K562 (cell line): ENCODE measurements at regions not wholly inside any gene's neighbourhood (a gene's known extent, or its start where the extent isn't known, plus 50 kb on each side); places are given as distances from the start of the nearest gene placed in this dataset.

ENCODE experiments used
- ATAC-seq: fragments of 200-7000 bp; cut with Tn5 transposase; 3 replicates; pipeline ENCODE4 v1.9.1; 2020; ENCODE audit warnings: moderate library complexity
- BruUV-seq: library from RNA; stranded (reverse); fragments of 400-500 nt; replicated peaks from 2 replicates; lab custom pipeline; 2021; lab: Mats Ljungman, UMichigan
- CTCF ChIA-PET: fragments of 300-600 bp; formaldehyde crosslinking; extraction: SDS; loops from one replicate; lab custom pipeline; 2021; ENCODE audit warnings: low intra/inter-chr PET ratio; lab: Yijun Ruan, JAX
- POLR2A ChIA-PET: fragments of 300-600, 350-650 bp; sonication (Branson Sonifier 250); formaldehyde crosslinking; extraction: SDS; loops from one replicate; lab custom pipeline; 2021; ENCODE audit warnings: antibody characterized with exemption, inconsistent platforms; lab: Yijun Ruan, JAX
- DNase-seq, 4 experiments: peaks; one replicate each; pipeline versions ENCODE4 v3.0.0 to v3.0.0-alpha.2; 2011 to 2018; ENCODE audit warnings: low spot score in 3 of 4, mixed read lengths in 3 of 4; ENCODE audit errors: extremely low read depth in 1 of 4
- FAIRE-seq: peaks from 2 replicates; lab custom pipeline; 2011; peaks lifted over from hg19 to GRCh38; lab: Jason Lieb, UNC
- H2AFZ ChIP-seq: 2 replicates; pipeline ENCODE4 v1.6.0; 2011; ENCODE audit warnings: low read depth, low read length, control low read depth, inconsistent platforms
- H3K27ac ChIP-seq: fragments of 200-600 bp; 3 replicates; pipeline ENCODE4 v1.8.0; 2011; ENCODE audit warnings: low read depth, mild to moderate bottlenecking, control low read depth, inconsistent platforms, low read length, moderate library complexity, mixed read lengths; ENCODE audit errors: extremely low read depth
- H3K27me3 ChIP-seq, 2 experiments: fragments of 300-600 bp in 1 of 2; 2 replicates in 1 of 2; 3 replicates in 1 of 2; pipeline versions ENCODE4 v1.6.0 to v1.8.0; 2011; ENCODE audit warnings: inconsistent platforms in 2 of 2, low read length in 2 of 2, mild to moderate bottlenecking in 1 of 2, mixed read lengths in 1 of 2, moderate library complexity in 1 of 2; ENCODE audit not compliant: control insufficient read depth in 2 of 2, insufficient read depth in 2 of 2
- H3K36me3 ChIP-seq: fragments of 300-600 bp; 3 replicates; pipeline ENCODE4 v1.8.0; 2011; ENCODE audit warnings: mild to moderate bottlenecking, low read length, inconsistent platforms; ENCODE audit not compliant: control insufficient read depth, insufficient read depth
- H3K4me1 ChIP-seq, 2 experiments: fragments of 200-600 bp in 1 of 2; replicated peaks in 1 of 2; 2 replicates in 1 of 2; 3 replicates in 1 of 2; pipeline versions ENCODE4 v1.5.1 to v1.8.0; 2011; ENCODE audit warnings: inconsistent platforms in 2 of 2, low read length in 2 of 2, mild to moderate bottlenecking in 1 of 2, mixed read lengths in 1 of 2, moderate library complexity in 1 of 2; ENCODE audit not compliant: control insufficient read depth in 2 of 2, insufficient read depth in 2 of 2
- H3K4me2 ChIP-seq: 2 replicates; pipeline ENCODE4 v1.6.1; 2011; ENCODE audit warnings: low read length, control low read depth, inconsistent platforms, mixed read lengths; ENCODE audit not compliant: insufficient read depth
- H3K4me3 ChIP-seq: fragments of 200-600 bp; sonication (generic), shearing (Covaris generic); 2 replicates; pipeline ENCODE4 v1.5.1; 2016; ENCODE audit warnings: control low read depth, inconsistent platforms
- H3K79me2 ChIP-seq: fragments of 200-600 bp; 3 replicates; pipeline ENCODE4 v1.8.0; 2011; ENCODE audit warnings: low read length, inconsistent platforms; ENCODE audit not compliant: control insufficient read depth, insufficient read depth
- H3K9ac ChIP-seq, 2 experiments: 2 replicates each; pipeline versions ENCODE4 v1.6.0 to v1.6.1; 2011; ENCODE audit warnings: low read depth in 2 of 2, low read length in 2 of 2, control low read depth in 1 of 2, inconsistent platforms in 1 of 2, mild to moderate bottlenecking in 1 of 2, mixed read lengths in 1 of 2; ENCODE audit not compliant: insufficient read depth in 1 of 2
- H3K9me1 ChIP-seq: one replicate; pipeline ENCODE4 v1.6.0; 2011; ENCODE audit warnings: inconsistent platforms, mild to moderate bottlenecking, low read length, moderate library complexity; ENCODE audit not compliant: control insufficient read depth, insufficient read depth
- H3K9me3 ChIP-seq: replicated peaks from 2 replicates; pipeline ENCODE4 v1.5.1; 2011; ENCODE audit warnings: low read depth, low read length, inconsistent platforms; ENCODE audit not compliant: control insufficient read depth, insufficient read depth
- H4K20me1 ChIP-seq: replicated peaks from 2 replicates; pipeline ENCODE4 v1.6.1; 2011; ENCODE audit warnings: low read length, inconsistent platforms, mixed read lengths; ENCODE audit not compliant: control insufficient read depth, insufficient read depth
- CBX1 ChIP-seq: sonication (generic); IDR thresholded peaks from 2 replicates; pipeline ENCODE4 v1.6.1; 2016; ENCODE audit warnings: antibody characterized with exemption, low read depth, mild to moderate bottlenecking
- EP300 ChIP-seq: IDR thresholded peaks from 2 replicates; pipeline ENCODE4 v1.6.1; 2012; ENCODE audit warnings: low read length, improper control_type of control experiment
- ILF3 ChIP-seq: fragments of 450-650 bp; IDR thresholded peaks from 2 replicates; pipeline ENCODE4 v1.6.1; 2018; ENCODE audit warnings: antibody characterized with exemption, mild to moderate bottlenecking, moderate library complexity, borderline replicate concordance
- SMC3 ChIP-seq: conservative IDR thresholded peaks from 2 replicates; pipeline ENCODE4 v1.6.1; 2011; ENCODE audit warnings: low read depth, low read length, improper control_type of control experiment; ENCODE audit not compliant: insufficient read depth
- WHSC1 ChIP-seq: IDR thresholded peaks from one replicate; pipeline ENCODE4 v1.6.1; 2012; ENCODE audit warnings: low read length, control low read depth, inconsistent platforms
- ZNF197 ChIP-seq: fragments of 200-800 bp; sonication (Bioruptor generic); IDR thresholded peaks from 2 replicates; pipeline ENCODE4 v1.6.1; 2016; ENCODE audit warnings: low read depth, missing genetic modification characterization, missing compliant biosample characterization
- WGBS: fragments of 100-300 bp; shearing (Covaris generic); methylation state at CpG from one replicate; pipeline ENCODE4 v1.1.6; 2016; ENCODE audit warnings: low coverage, mixed read lengths; ENCODE audit not compliant: insufficient coverage; ENCODE audit errors: missing lambda C conversion rate; 5-methylcytosine and 5-hydroxymethylcytosine counted together
- in situ Hi-C: fragments of 300-500 bp; cut with MboI; formaldehyde crosslinking; loops from 4 replicates; pipeline ENCODE4 v1.15.0; 2018; ENCODE audit warnings: inconsistent platforms, mixed read lengths
- intact Hi-C: fragments of 100-400 bp; cut with micrococcal nuclease; formaldehyde crosslinking; loops from 2 replicates; pipeline ENCODE4 v1.14.2; 2022
- TF ChIP-seq, protein P1 (sequence below): fragments of 450-650 bp; IDR thresholded peaks from 2 replicates; pipeline ENCODE4 v1.6.1; 2016; ENCODE audit warnings: low read depth, mild to moderate bottlenecking, moderate library complexity

DNA sequence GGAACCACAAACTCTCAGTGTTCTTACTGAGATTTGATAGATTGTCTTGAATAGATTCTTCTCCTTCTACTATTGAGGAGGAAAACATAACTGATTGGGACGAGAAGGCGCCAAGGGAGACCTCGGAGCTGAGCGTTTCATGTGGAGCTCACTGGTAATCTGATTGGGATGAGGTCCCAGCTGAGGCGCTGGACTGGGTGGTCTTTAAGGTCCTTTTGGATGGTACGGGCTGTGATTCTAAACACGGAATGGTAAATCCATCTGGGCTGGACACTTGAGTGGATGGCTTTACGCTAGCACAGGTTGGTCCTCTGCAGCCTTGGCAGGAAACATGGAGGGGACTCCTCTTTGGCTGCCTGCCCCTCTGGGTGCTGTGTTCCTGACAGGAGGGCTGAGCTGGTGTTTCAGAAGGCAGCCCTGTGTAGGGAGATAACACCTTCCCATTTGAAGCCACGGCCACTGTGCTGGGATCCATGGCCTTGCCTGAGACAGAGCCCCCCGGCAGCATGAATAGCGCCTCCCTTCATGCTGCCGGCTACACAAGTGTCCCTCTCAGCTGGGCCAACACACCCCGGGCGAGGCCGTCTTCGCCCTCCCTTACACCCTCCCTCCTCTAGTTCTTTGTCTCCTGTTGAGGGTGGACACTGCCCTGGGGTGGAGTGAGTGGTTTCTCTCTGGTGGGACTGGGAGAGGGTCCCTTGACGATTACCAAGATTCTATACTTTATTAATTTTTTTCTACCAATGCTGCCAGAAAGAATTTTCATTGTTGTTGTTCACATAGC, 203.2 kb upstream of the SHH start (continued):
- no peak for TF ChIP-seq EP300
- no peak for TF ChIP-seq WHSC1
- TF ChIP-seq, all 486 proteins: peak for 0

DNA sequence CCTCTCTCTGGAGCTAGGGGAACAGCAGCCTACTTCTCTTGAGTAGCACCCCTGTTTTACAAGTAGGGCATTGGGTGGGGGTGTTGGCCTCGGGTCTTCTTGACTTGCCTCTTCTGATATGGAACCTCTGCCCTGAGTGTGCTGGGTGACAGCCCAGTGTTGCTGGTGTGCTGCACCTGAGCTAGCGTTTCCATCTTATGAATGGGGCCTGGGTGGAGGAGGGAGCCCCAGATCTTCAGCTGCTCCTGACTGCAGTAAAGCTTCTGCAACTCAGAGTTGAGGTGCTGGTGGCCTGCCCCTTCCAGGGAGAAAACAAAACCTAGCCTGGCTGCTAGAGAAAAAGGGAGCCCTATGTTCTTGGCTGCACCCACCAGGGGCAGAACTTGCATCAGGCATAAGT, 202.5 kb upstream of the SHH start:
- no peak for FAIRE-seq

More for the DNA sequence above, 202.5 kb upstream of the SHH start:
- in situ Hi-C loops (no loop called here), intact Hi-C loops (no loop called here)
- Histone ChIP-seq H3K4me3 (no peak overlapping the region), H3K27ac (no peak overlapping the region), H3K9ac (no peak overlapping the region), H3K27me3 (peaks cover 27 to 41% of the 10 kb centered on the region in 2 experiments), H4K20me1 (no peaks in the 10 kb centered on the region), H3K4me2 (no peak overlapping the region), H2AFZ (no peak overlapping the region), H3K9me3 (0 out of 2 replicates have a peak, but pooled peaks cover 1% of the 10 kb centered on the region), H3K79me2 (no peaks in the 10 kb centered on the region), H3K36me3 (no peaks in the 10 kb centered on the region), H3K4me1 (no peaks in the 10 kb centered on the region)
- ATAC-seq (no peak), DNase-seq (no peak)
- POLR2A ChIA-PET = no interaction called here
- WGBS = 0% methylated on average over 2 of the region's 2 CpGs
- BruUV-seq = no TSS peak
- CTCF ChIA-PET = no interaction called here
- TF ChIP-seq SMC3 (no peak), ZNF197 (CRISPR knock-in tag) (no peak), ILF3 (no peak), CBX1 (no peak)
- TF ChIP-seq, protein P1, sequence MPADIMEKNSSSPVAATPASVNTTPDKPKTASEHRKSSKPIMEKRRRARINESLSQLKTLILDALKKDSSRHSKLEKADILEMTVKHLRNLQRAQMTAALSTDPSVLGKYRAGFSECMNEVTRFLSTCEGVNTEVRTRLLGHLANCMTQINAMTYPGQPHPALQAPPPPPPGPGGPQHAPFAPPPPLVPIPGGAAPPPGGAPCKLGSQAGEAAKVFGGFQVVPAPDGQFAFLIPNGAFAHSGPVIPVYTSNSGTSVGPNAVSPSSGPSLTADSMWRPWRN = no peak
- TF ChIP-seq, all 486 proteins: peak for 0
- no peaks in the 10 kb centered on the region for H3K9me1 ChIP-seq
